Right atrium auricular region (tissue), 2 donors: ENCODE measurements at regions not wholly inside any gene's neighbourhood (a gene's known extent, or its start where the extent isn't known, plus 50 kb on each side); places are given as distances from the start of the nearest gene placed in this dataset.
"Not testable (repeated sequence)": the region's sequence is repeated elsewhere in the genome, so short reads cannot be mapped to it uniquely, and the experiment has no call there.

ENCODE experiments used
- DNase-seq: peaks from one replicate; pipeline ENCODE4 v3.0.0-alpha.2; 2019; ENCODE audit warnings: low spot score
- H3K27ac ChIP-seq, 2 donors: fragments of 200-600 bp; sonication (generic); 1 replicate in 1 of 2; 2 replicates in 1 of 2; pipeline ENCODE4 v1.5.1; 2016 to 2019
- H3K27me3 ChIP-seq, 2 donors: fragments of 200-600 bp; sonication (generic); one replicate each; pipeline versions ENCODE4 v1.5.1 to v1.6.0; 2017 to 2019
- H3K36me3 ChIP-seq: fragments of 200-600 bp; sonication (generic); one replicate; pipeline ENCODE4 v1.5.1; 2016
- H3K4me1 ChIP-seq, 2 donors: fragments of 200-600 bp; sonication (generic); one replicate each; pipeline versions ENCODE4 v1.5.1 to v1.6.0; 2017 to 2019
- H3K4me3 ChIP-seq, 2 donors: fragments of 200-600 bp; sonication (generic); 1 replicate in 1 of 2; 2 replicates in 1 of 2; pipeline ENCODE4 v1.5.1; 2017 to 2019; ENCODE audit warnings: mild to moderate bottlenecking in 1 of 2, moderate library complexity in 1 of 2
- H3K9me3 ChIP-seq, 2 donors: fragments of 200-600 bp; sonication (generic); one replicate each; pipeline ENCODE4 v1.5.1; 2019
- CTCF ChIP-seq, 2 donors: fragments of 200-600 bp; sonication (generic); IDR thresholded peaks; one replicate each; pipeline ENCODE4 v1.5.1; 2019; ENCODE audit warnings: antibody characterized with exemption in 2 of 2

- Histone ChIP-seq H3K9me3 (peaks cover 0 to 14% of the 10 kb centered on the region in 2 donors), H3K4me1 (no peaks in the 10 kb centered on the region), H3K4me3 (no peak overlapping the region), H3K36me3 (no peaks in the 10 kb centered on the region), H3K27me3 (no peaks in the 10 kb centered on the region), H3K27ac (no peak overlapping the region)
- TF ChIP-seq CTCF (IDR thresholded peaks at IDR 0.05), result no peak
- no peak for DNase-seq
Observed at GRCh38 chr15:69706353-69707097, 253.9 kb downstream of the RPLP1 start.

DNA sequence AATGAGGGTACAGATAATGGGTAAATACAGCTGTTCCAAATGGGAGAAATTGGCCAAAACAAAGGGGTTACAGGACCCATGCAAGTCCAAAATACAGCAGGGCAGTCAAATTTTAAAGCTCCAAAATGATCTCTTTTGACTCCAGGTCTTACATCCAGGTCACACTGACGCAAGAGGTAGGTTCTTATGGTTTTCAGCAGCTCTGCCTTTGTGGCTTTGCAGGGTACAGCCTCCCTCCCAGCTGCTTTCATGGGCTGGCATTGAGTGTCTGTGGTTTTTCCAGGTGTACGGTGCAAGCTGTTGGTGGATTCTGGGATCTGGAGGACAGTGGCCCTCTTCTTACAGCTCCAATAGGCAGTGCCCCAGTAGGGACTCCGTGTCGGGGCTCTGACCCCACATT, 254.6 kb downstream of the RPLP1 start:
- H3K4me1 ChIP-seq, H3K4me3 ChIP-seq, DNase-seq, H3K27me3 ChIP-seq, H3K36me3 ChIP-seq, H3K27ac ChIP-seq: not testable (repeated sequence)
- H3K9me3 ChIP-seq, result peaks cover 0 to 14% of the 10 kb centered on the region in 2 donors

DNA sequence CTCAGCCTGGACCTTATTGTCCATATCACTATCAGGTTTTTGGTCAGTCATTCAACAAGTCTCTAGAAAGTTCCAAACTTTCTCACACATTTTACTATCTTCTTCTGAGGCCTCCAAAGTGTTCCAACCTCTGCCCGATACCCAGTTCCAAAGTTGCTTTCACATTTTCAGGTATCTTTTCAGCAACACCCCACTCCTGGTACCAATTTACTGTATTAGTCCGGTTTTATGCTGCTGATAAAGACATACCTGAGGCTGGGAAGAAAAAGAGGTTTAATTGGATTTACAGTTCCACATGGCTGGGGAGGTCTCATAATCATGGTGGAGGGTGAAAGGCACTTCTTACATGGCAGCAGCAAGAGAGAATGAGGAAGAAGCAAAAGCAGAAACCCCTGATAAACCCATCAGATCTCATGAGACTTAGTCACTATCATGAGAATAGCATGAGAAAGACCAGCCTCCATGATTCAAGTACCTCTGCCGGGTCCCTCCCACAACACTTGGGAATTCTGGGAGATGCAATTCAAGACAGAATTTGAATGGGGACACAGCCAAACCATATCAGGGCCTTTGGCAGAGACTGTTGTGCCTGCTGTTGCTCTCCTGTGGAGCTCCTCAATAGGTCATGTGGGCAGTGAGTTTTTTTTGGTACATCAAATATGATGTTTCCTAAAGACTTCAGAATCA, 256.0 kb downstream of the RPLP1 start:
- H3K27me3 ChIP-seq, H3K36me3 ChIP-seq, H3K4me3 ChIP-seq, H3K27ac ChIP-seq, DNase-seq, H3K4me1 ChIP-seq: not testable (repeated sequence)
- peaks cover 0 to 14% of the 10 kb centered on the region in 2 donors for H3K9me3 ChIP-seq

GRCh38 chr15:69712991-69713390, 260.4 kb downstream of the RPLP1 start:
- no peak for DNase-seq
- Histone ChIP-seq H3K4me1 (no peaks in the 10 kb centered on the region), H3K27me3 (no peaks in the 10 kb centered on the region), H3K27ac (no peak overlapping the region), H3K9me3 (peaks cover 0 to 12% of the 10 kb centered on the region in 2 donors), H3K36me3 (no peaks in the 10 kb centered on the region), H3K4me3 (no peak overlapping the region)
- TF ChIP-seq CTCF (IDR thresholded peaks at IDR 0.05), result no peak

- Histone ChIP-seq H3K27ac (no peak overlapping the region), H3K9me3 (peaks cover 0 to 2% of the 10 kb centered on the region in 2 donors), H3K4me3 (no peak overlapping the region), H3K36me3 (no peaks in the 10 kb centered on the region), H3K4me1 (no peaks in the 10 kb centered on the region), H3K27me3 (no peaks in the 10 kb centered on the region)
- DNase-seq, result no peak
- TF ChIP-seq CTCF (IDR thresholded peaks at IDR 0.05), result no peak
Observed at GRCh38 chr15:69713726-69714559, 261.3 kb downstream of the RPLP1 start.

DNA sequence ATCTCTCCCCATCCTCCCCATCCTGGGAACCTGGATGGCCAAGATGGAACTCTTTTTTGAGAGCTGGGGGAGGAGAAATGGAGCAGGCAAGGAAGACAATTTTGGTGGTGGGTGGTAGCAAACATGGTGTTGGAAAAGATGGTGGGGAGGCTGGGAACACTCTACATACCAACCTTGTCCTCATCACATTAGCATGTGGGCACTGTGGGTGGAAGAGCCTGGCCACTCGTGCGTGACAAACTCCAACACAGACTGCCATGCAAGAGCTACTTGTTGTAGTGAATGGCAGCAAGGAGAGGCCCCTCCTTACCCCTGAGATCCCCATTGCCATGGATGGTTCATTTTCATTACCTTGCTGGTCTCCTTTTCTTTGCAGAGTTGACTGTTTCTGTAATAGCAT, 262.6 kb downstream of the RPLP1 start:
- Histone ChIP-seq H3K4me3 (no peak overlapping the region), H3K27ac (no peak overlapping the region), H3K36me3 (no peaks in the 10 kb centered on the region), H3K9me3 (no peaks in the 10 kb centered on the region), H3K27me3 (no peaks in the 10 kb centered on the region), H3K4me1 (no peaks in the 10 kb centered on the region)
- DNase-seq, result no peak
- no peak for TF ChIP-seq CTCF (IDR thresholded peaks at IDR 0.05)
